ENCODE measurements at regions not wholly inside any gene's neighbourhood (a gene's known extent, or its start where the extent isn't known, plus 50 kb on each side); places are given as distances from the start of the nearest gene placed in this dataset.

DNA sequence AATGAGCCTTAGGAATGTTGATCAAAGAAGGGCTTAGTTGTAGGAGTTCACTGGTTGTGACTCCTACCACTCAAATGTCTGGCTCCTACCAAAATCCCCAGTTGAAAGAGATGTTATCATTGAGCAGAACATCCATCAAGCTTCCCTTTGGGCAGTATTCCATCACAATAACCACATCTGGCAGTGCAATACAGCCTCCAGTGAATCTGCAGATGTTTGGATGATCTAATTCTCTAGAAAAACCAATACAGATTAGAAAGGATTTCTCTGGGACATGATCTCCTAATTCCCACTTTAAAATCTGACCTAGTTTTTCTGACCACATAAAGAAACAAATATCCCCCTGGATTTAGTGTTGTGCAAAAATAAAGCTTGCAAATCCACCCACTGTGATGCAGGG is 81.6 kb downstream of the TMEM215 start:
- Histone ChIP-seq H3K4me1 (ENCODE audit: insufficient read depth, low read length) (no peaks in the 10 kb centered on the region), H4K20me1 (ENCODE audit: insufficient read depth, low read length) (no peaks in the 10 kb centered on the region), H3K4me3 (ENCODE audit: insufficient read depth, low read length) (no peak overlapping the region), H3K9me3 (ENCODE audit: low read depth, low read length) (no peaks in the 10 kb centered on the region), H3K27ac (ENCODE audit: low read depth, low read length) (no peak overlapping the region), H3K36me3 (ENCODE audit: insufficient read depth, low read length) (no peaks in the 10 kb centered on the region), H3K79me2 (ENCODE audit: insufficient read depth, low read length) (no peaks in the 10 kb centered on the region), H3K27me3 (ENCODE audit: insufficient read depth, low read length) (no peaks in the 10 kb centered on the region), H2AFZ (ENCODE audit: low read length) (no peak overlapping the region), H3K4me2 (ENCODE audit: insufficient read depth, low read length) (no peak overlapping the region)
- TF ChIP-seq, protein P1, sequence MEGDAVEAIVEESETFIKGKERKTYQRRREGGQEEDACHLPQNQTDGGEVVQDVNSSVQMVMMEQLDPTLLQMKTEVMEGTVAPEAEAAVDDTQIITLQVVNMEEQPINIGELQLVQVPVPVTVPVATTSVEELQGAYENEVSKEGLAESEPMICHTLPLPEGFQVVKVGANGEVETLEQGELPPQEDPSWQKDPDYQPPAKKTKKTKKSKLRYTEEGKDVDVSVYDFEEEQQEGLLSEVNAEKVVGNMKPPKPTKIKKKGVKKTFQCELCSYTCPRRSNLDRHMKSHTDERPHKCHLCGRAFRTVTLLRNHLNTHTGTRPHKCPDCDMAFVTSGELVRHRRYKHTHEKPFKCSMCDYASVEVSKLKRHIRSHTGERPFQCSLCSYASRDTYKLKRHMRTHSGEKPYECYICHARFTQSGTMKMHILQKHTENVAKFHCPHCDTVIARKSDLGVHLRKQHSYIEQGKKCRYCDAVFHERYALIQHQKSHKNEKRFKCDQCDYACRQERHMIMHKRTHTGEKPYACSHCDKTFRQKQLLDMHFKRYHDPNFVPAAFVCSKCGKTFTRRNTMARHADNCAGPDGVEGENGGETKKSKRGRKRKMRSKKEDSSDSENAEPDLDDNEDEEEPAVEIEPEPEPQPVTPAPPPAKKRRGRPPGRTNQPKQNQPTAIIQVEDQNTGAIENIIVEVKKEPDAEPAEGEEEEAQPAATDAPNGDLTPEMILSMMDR (IDR thresholded peaks at IDR 0.05; ENCODE audit: extremely low read depth, low read depth, low read length): no peak
- no peak for DNase-seq (ENCODE audit: insufficient read length, low spot score, missing footprints)

DNA sequence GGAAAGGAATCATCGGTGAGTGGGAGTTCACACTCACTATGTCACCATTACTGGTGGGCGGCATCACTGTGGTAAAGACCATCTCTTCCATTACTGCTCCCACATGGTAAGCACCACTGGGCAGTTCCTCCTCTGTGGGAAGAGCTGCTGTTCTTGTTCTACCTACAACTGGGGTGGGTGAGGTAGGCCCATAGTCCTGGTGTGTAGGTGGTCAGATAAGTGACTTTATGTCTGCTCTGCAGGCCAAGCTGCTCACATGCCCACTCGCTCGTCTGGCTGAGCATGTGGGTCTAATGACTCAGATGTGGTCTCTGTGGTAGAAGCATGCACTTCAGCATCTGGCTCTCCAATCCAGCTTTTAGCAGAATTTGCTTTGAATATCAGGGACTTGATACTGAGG is 82.9 kb downstream of the TMEM215 start:
- no peak for DNase-seq (ENCODE audit: insufficient read length, low spot score, missing footprints)
- no peak overlapping the region for H3K4me3 ChIP-seq (ENCODE audit: insufficient read depth, low read length)
- no peaks in the 10 kb centered on the region for H4K20me1 ChIP-seq (ENCODE audit: insufficient read depth, low read length)
- no peaks in the 10 kb centered on the region for H3K36me3 ChIP-seq (ENCODE audit: insufficient read depth, low read length)
- no peaks in the 10 kb centered on the region for H3K79me2 ChIP-seq (ENCODE audit: insufficient read depth, low read length)
- no peaks in the 10 kb centered on the region for H3K27me3 ChIP-seq (ENCODE audit: insufficient read depth, low read length)
- no peak overlapping the region for H3K4me2 ChIP-seq (ENCODE audit: insufficient read depth, low read length)
- H3K4me1 ChIP-seq (ENCODE audit: insufficient read depth, low read length): no peaks in the 10 kb centered on the region
- no peaks in the 10 kb centered on the region for H3K9me3 ChIP-seq (ENCODE audit: low read depth, low read length)
- TF ChIP-seq, protein P1 (IDR thresholded peaks at IDR 0.05; ENCODE audit: extremely low read depth, low read depth, low read length): no peak
- no peak overlapping the region for H2AFZ ChIP-seq (ENCODE audit: low read length)
- H3K27ac ChIP-seq (ENCODE audit: low read depth, low read length): no peak overlapping the region

DNA sequence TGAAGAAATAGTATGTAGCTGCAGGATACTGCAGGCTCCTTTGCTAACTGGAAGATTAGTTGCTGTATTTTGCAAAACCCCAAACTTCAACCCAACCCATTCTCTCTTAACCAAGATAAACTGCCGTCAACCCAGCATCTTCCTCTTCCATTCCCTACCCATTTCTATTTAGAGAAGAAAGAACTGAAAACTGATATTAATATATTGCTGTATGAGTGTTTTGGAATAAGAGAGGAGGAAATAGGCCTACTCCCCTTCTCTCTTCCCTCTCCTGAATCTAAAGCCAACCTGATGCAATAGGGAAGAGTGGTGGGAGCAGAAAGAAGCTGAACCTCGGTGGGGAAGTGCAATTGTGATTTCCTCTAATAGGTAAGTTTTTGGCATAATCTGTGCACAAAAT is 83.7 kb downstream of the TMEM215 start:
- TF ChIP-seq, protein P1 (IDR thresholded peaks at IDR 0.05; ENCODE audit: extremely low read depth, low read depth, low read length): no peak
- H3K79me2 ChIP-seq (ENCODE audit: insufficient read depth, low read length): no peaks in the 10 kb centered on the region
- no peak for DNase-seq (ENCODE audit: insufficient read length, low spot score, missing footprints)
- no peak overlapping the region for H2AFZ ChIP-seq (ENCODE audit: low read length)
- H3K4me2 ChIP-seq (ENCODE audit: insufficient read depth, low read length): no peak overlapping the region
- H3K9me3 ChIP-seq (ENCODE audit: low read depth, low read length): no peaks in the 10 kb centered on the region
- H3K27ac ChIP-seq (ENCODE audit: low read depth, low read length): no peak overlapping the region
- no peaks in the 10 kb centered on the region for H4K20me1 ChIP-seq (ENCODE audit: insufficient read depth, low read length)
- H3K4me1 ChIP-seq (ENCODE audit: insufficient read depth, low read length): no peaks in the 10 kb centered on the region
- H3K27me3 ChIP-seq (ENCODE audit: insufficient read depth, low read length): no peaks in the 10 kb centered on the region
- H3K36me3 ChIP-seq (ENCODE audit: insufficient read depth, low read length): no peaks in the 10 kb centered on the region
- H3K4me3 ChIP-seq (ENCODE audit: insufficient read depth, low read length): no peak overlapping the region

DNA sequence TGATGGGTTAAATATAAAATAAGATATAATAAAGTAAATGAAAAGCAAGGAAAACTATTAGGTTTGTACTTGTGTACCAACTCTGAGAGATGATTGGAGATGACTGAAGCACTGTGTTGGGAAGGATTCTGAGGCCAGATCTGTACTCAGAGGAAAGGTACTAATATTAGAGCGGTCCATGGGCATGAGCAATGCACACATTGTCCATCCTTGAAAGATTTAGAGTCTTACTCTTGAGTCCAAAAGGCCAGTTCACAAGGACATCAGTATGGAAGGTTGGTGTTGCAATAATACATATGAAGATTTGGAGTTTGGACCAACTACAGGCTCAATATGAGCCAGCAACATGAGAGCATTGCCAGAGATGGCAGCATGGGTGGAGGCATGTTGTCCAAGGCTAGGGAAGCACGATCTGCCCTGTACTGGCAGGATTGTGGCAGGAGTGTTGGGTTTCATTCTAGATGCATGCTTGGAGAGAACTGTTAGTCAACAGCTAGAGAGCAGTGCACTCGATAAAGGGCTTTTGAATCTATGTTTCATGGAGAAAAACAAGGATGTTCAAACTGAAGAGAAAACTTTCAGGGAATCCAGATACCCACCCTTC is 84.4 kb downstream of the TMEM215 start:
- H3K36me3 ChIP-seq (ENCODE audit: insufficient read depth, low read length): no peaks in the 10 kb centered on the region
- H3K27ac ChIP-seq (ENCODE audit: low read depth, low read length): no peak overlapping the region
- H2AFZ ChIP-seq (ENCODE audit: low read length): no peak overlapping the region
- TF ChIP-seq, protein P1 (IDR thresholded peaks at IDR 0.05; ENCODE audit: extremely low read depth, low read depth, low read length): no peak
- H3K9me3 ChIP-seq (ENCODE audit: low read depth, low read length): no peaks in the 10 kb centered on the region
- no peaks in the 10 kb centered on the region for H3K4me1 ChIP-seq (ENCODE audit: insufficient read depth, low read length)
- H4K20me1 ChIP-seq (ENCODE audit: insufficient read depth, low read length): no peaks in the 10 kb centered on the region
- H3K79me2 ChIP-seq (ENCODE audit: insufficient read depth, low read length): no peaks in the 10 kb centered on the region
- H3K4me3 ChIP-seq (ENCODE audit: insufficient read depth, low read length): no peak overlapping the region
- H3K4me2 ChIP-seq (ENCODE audit: insufficient read depth, low read length): no peak overlapping the region
- H3K27me3 ChIP-seq (ENCODE audit: insufficient read depth, low read length): no peaks in the 10 kb centered on the region
- DNase-seq (ENCODE audit: insufficient read length, low spot score, missing footprints): no peak
